PC-9 (cell line): ENCODE measurements at regions not wholly inside any gene's neighbourhood (a gene's known extent, or its start where the extent isn't known, plus 50 kb on each side); places are given as distances from the start of the nearest gene placed in this dataset.

Source experiments
- EZH2 ChIP-seq: fragments of 200-600 bp; sonication (generic); IDR thresholded peaks from 2 replicates; pipeline ENCODE4 v1.8.0; 2017; ENCODE audit warnings: antibody characterized with exemption, low read depth
- TF ChIP-seq, protein P1 (sequence below): fragments of 200-600 bp; sonication (generic); conservative IDR thresholded peaks from 2 replicates; pipeline ENCODE4 v1.6.1; 2017; ENCODE audit warnings: mixed run types, antibody characterized with exemption, mild to moderate bottlenecking, moderate library complexity

DNA sequence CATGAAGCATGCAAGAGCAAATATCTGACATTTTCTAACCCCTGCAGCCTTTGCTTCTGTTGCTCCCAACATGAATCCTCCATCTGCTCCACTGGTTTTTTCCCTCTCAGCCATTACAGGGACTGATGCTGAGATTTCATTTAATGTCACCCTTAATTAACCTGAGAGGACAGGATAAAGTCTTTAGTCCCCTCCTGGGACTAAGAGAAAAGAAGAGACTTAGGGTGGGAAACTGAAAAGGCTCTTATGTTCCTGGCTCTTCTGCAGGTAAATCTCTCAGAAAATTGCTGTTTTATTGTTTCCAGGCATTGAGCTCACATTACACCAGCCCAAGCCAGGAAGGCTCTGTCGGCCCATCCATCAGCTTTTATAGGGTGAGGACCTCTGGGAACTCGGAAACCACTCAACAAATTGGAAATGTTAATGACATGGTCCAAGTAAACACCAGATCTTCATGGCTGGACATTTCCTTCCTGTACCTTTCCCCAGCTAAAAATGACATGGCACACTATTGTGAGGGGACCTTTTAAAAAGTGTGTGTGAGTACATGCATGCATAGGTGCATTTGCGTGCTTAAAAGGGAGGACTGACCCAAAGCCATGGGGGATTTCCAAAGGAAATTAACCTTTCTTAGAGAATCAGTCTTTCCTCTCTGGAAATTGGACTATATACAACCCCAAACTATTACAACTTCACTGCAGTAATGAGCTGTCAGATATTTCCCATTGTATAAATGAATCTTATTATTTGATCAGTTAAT lies 408.1 kb upstream of the TMTC1 start:
- TF ChIP-seq, protein P1, sequence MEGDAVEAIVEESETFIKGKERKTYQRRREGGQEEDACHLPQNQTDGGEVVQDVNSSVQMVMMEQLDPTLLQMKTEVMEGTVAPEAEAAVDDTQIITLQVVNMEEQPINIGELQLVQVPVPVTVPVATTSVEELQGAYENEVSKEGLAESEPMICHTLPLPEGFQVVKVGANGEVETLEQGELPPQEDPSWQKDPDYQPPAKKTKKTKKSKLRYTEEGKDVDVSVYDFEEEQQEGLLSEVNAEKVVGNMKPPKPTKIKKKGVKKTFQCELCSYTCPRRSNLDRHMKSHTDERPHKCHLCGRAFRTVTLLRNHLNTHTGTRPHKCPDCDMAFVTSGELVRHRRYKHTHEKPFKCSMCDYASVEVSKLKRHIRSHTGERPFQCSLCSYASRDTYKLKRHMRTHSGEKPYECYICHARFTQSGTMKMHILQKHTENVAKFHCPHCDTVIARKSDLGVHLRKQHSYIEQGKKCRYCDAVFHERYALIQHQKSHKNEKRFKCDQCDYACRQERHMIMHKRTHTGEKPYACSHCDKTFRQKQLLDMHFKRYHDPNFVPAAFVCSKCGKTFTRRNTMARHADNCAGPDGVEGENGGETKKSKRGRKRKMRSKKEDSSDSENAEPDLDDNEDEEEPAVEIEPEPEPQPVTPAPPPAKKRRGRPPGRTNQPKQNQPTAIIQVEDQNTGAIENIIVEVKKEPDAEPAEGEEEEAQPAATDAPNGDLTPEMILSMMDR: no peak
- TF ChIP-seq EZH2: no peak
